Right lobe of liver (tissue), 6 donors: ENCODE measurements at regions not wholly inside any gene's neighbourhood (a gene's known extent, or its start where the extent isn't known, plus 50 kb on each side); places are given as distances from the start of the nearest gene placed in this dataset.

Source experiments
- ATAC-seq, 4 donors: fragments of 200-7000 bp; cut with Tn5 transposase; one replicate each; pipeline ENCODE4 v1.9.1; 2020; ENCODE audit warnings: mild to moderate bottlenecking in 4 of 4, moderate library complexity in 4 of 4
- DNase-seq, 3 donors: peaks; one replicate each; pipeline ENCODE4 v3.0.0-alpha.2; 2020
- H3K27ac ChIP-seq, 3 donors: fragments of 200-600 bp; one replicate each; pipeline ENCODE4 v1.8.0; 2022
- H3K27me3 ChIP-seq, 2 donors: fragments of 200-600 bp; one replicate each; pipeline ENCODE4 v1.8.0; 2022
- H3K36me3 ChIP-seq, 4 donors: fragments of 200-600 bp; sonication (generic) in 1 of 4; one replicate each; pipeline versions ENCODE4 v1.5.1 to v1.8.0; 2017 to 2022; ENCODE audit warnings: control low read depth in 1 of 4
- H3K4me1 ChIP-seq, 4 donors: fragments of 200-600 bp; sonication (generic) in 1 of 4; one replicate each; pipeline versions ENCODE4 v1.5.1 to v1.8.0; 2017 to 2022; ENCODE audit warnings: control low read depth in 1 of 4
- H3K4me3 ChIP-seq, 3 donors: fragments of 200-600 bp; one replicate each; pipeline ENCODE4 v1.8.0; 2022
- H3K9me3 ChIP-seq, 4 donors: fragments of 200-600 bp; sonication (generic) in 1 of 4; one replicate each; pipeline versions ENCODE4 v1.5.1 to v1.8.0; 2017 to 2022; ENCODE audit warnings: control low read depth in 1 of 4
- CTCF ChIP-seq, 4 donors: fragments of 200-600 bp in 3 of 4; fragments of 450-650 bp in 1 of 4; IDR thresholded peaks; one replicate each; pipeline versions ENCODE4 v1.5.1 to v1.8.0; 2016 to 2022; ENCODE audit warnings: antibody characterized with exemption in 4 of 4, mild to moderate bottlenecking in 2 of 4
- POLR2A ChIP-seq: fragments of 450-650 bp; IDR thresholded peaks from one replicate; pipeline ENCODE4 v1.6.1; 2017; ENCODE audit warnings: antibody characterized with exemption, mild to moderate bottlenecking
- WGBS: methylation state at CpG from one replicate; pipeline ENCODE4 v1.1.6; 2018; ENCODE audit warnings: low coverage, low lambda C conversion rate; ENCODE audit not compliant: insufficient coverage; ENCODE audit errors: missing lambda C conversion rate; 5-methylcytosine and 5-hydroxymethylcytosine counted together
- intact Hi-C, 2 donors: fragments of 100-400 bp; cut with DNase I; formaldehyde crosslinking; loops; one replicate each; pipeline versions ENCODE4 v1.11.2 to v1.14.1; 2022
- donor health status: DM: no; HTN: yes; CAD: no.
- donor health status: DM: no; HTN: no; CAD: no.
- donor health status: DM: no; HTN: no; CAD: no.
- donor health status: DM: no; HTN: yes; CAD: no.
- donor health status: DM: no; HTN: yes; CAD: no.

GRCh38 chr11:27763736-27764135 lies 63.5 kb upstream of the BDNF start:
- DNase-seq (no peak), ATAC-seq (no peak)
- no peaks in the 10 kb centered on the region for H3K36me3 ChIP-seq
- no peak overlapping the region for H3K4me3 ChIP-seq
- no peaks in the 10 kb centered on the region for H3K27me3 ChIP-seq
- H3K9me3 ChIP-seq: no peaks in the 10 kb centered on the region
- no peaks in the 10 kb centered on the region for H3K4me1 ChIP-seq
- H3K27ac ChIP-seq: no peak overlapping the region
- TF ChIP-seq POLR2A: no peak
- TF ChIP-seq CTCF (IDR thresholded peaks at IDR 0.05): no peak
- intact Hi-C loops: no loop called here

- no peak for ATAC-seq
- Histone ChIP-seq H3K9me3 (no peaks in the 10 kb centered on the region), H3K36me3 (no peaks in the 10 kb centered on the region), H3K4me3 (no peak overlapping the region), H3K27me3 (no peaks in the 10 kb centered on the region), H3K4me1 (no peaks in the 10 kb centered on the region), H3K27ac (no peak overlapping the region)
- TF ChIP-seq POLR2A: no peak
- no peak for TF ChIP-seq CTCF (IDR thresholded peaks at IDR 0.05)
- no peak for DNase-seq
- 33% methylated on average over 3 of the region's 6 CpGs for WGBS
- intact Hi-C loops: no loop called here
These were observed 61.1 kb upstream of the BDNF start for GRCh38 chr11:27761356-27761755.

- Histone ChIP-seq H3K27me3 (no peaks in the 10 kb centered on the region), H3K9me3 (no peaks in the 10 kb centered on the region), H3K4me3 (no peak overlapping the region), H3K4me1 (no peaks in the 10 kb centered on the region), H3K36me3 (no peaks in the 10 kb centered on the region), H3K27ac (no peak overlapping the region)
- ATAC-seq (no peak), DNase-seq (no peak)
- WGBS: 31% methylated on average over 2 of the region's 2 CpGs
- intact Hi-C loops: no loop called here
- TF ChIP-seq POLR2A (no peak), CTCF (IDR thresholded peaks at IDR 0.05) (no peak)
These were observed 57.7 kb upstream of the BDNF start for GRCh38 chr11:27757953-27758352.

- WGBS: 44% methylated on average over 11 of the region's 13 CpGs
- intact Hi-C loops: no loop called here
- Histone ChIP-seq H3K36me3 (no peaks in the 10 kb centered on the region), H3K4me1 (no peaks in the 10 kb centered on the region), H3K4me3 (no peak overlapping the region), H3K27ac (no peak overlapping the region), H3K9me3 (no peaks in the 10 kb centered on the region), H3K27me3 (no peaks in the 10 kb centered on the region)
- no peak for ATAC-seq
- no peak for DNase-seq
- no peak for TF ChIP-seq CTCF (IDR thresholded peaks at IDR 0.05)
These were observed 54.1 kb upstream of the BDNF start for GRCh38 chr11:27754035-27755017.
